GM21360 (cell line): ENCODE measurements at regions not wholly inside any gene's neighbourhood (a gene's known extent, or its start where the extent isn't known, plus 50 kb on each side); places are given as distances from the start of the nearest gene placed in this dataset.
"Not testable (repeated sequence)": the region's sequence is repeated elsewhere in the genome, so short reads cannot be mapped to it uniquely, and the experiment has no call there.

Experiments
- ATAC-seq: cut with Tn5 transposase; IDR thresholded peaks from one replicate; pipeline ENCODE4 v1.9.1; 2021; ENCODE audit warnings: mild to moderate bottlenecking, moderate library complexity; ENCODE audit not compliant: unreplicated experiment

- ATAC-seq, result no peak
These were observed 169.7 kb upstream of the NR2F2 start for GRCh38 chr15:96160800-96161199.

- ATAC-seq, result no peak
These were observed 168.2 kb upstream of the NR2F2 start for GRCh38 chr15:96162322-96162721.

- ATAC-seq, result no peak
These were observed 165.4 kb upstream of the NR2F2 start for GRCh38 chr15:96165081-96165480.

GRCh38 chr15:96165775-96166174 lies 164.7 kb upstream of the NR2F2 start:
- ATAC-seq, result no peak

- no peak for ATAC-seq
These were observed 164.0 kb upstream of the NR2F2 start for GRCh38 chr15:96166223-96167200.

GRCh38 chr15:96170616-96170978 lies 159.9 kb upstream of the NR2F2 start:
- not testable (repeated sequence) for ATAC-seq

- no peak for ATAC-seq
These were observed 159.3 kb upstream of the NR2F2 start for GRCh38 chr15:96170979-96171739.

GRCh38 chr15:96171853-96172296 lies 158.6 kb upstream of the NR2F2 start:
- ATAC-seq, result no peak

- no peak for ATAC-seq
These were observed 158.1 kb upstream of the NR2F2 start for GRCh38 chr15:96172417-96172816.

GRCh38 chr15:96176831-96177230 lies 153.7 kb upstream of the NR2F2 start:
- ATAC-seq, result no peak

- ATAC-seq, result no peak
These were observed 153.2 kb upstream of the NR2F2 start for GRCh38 chr15:96177279-96177678.

- no peak for ATAC-seq
These were observed 150.3 kb upstream of the NR2F2 start for GRCh38 chr15:96180087-96180748.

- no peak for ATAC-seq
These were observed 149.3 kb upstream of the NR2F2 start for GRCh38 chr15:96181217-96181616.

GRCh38 chr15:96181873-96182301 lies 148.6 kb upstream of the NR2F2 start:
- ATAC-seq, result no peak

GRCh38 chr15:96182736-96183513 lies 147.6 kb upstream of the NR2F2 start:
- no peak for ATAC-seq

- no peak for ATAC-seq
These were observed 147.0 kb upstream of the NR2F2 start for GRCh38 chr15:96183514-96183850.

- ATAC-seq, result no peak
These were observed 146.6 kb upstream of the NR2F2 start for GRCh38 chr15:96183867-96184266.

GRCh38 chr15:96184297-96184696 lies 146.2 kb upstream of the NR2F2 start:
- ATAC-seq, result no peak

- ATAC-seq, result peak; percentile 59
These were observed 144.4 kb upstream of the NR2F2 start for GRCh38 chr15:96186105-96186504.
